ENCODE measurements at regions not wholly inside any gene's neighbourhood (a gene's known extent, or its start where the extent isn't known, plus 50 kb on each side); places are given as distances from the start of the nearest gene placed in this dataset.

- TF ChIP-seq SUZ12 (IDR thresholded peaks at IDR 0.05) (no peak), HDGF (IDR thresholded peaks at IDR 0.05; ENCODE audit: borderline replicate concordance) (no peak), PKNOX1 (IDR thresholded peaks at IDR 0.05) (no peak), SP1 (IDR thresholded peaks at IDR 0.05) (no peak), ELF4 (IDR thresholded peaks at IDR 0.05) (no peak), NFRKB (IDR thresholded peaks at IDR 0.05) (no peak), TARDBP (IDR thresholded peaks at IDR 0.05) (no peak), FOXK2 (IDR thresholded peaks at IDR 0.05) (no peak), LEF1 (IDR thresholded peaks at IDR 0.05; ENCODE audit: borderline replicate concordance) (no peak)
Observed at GRCh38 chr2:155519529-155520130, 812.9 kb downstream of the NR4A2 start.
